Endothelial cell of umbilical vein (primary cell): ENCODE measurements at regions not wholly inside any gene's neighbourhood (a gene's known extent, or its start where the extent isn't known, plus 50 kb on each side); places are given as distances from the start of the nearest gene placed in this dataset.
"Not testable (repeated sequence)": the region's sequence is repeated elsewhere in the genome, so short reads cannot be mapped to it uniquely, and the experiment has no call there.

Experiments
- BruUV-seq: library from RNA; stranded (reverse); fragments of 400-500 nt; replicated peaks from 2 replicates; lab custom pipeline; 2021; lab: Mats Ljungman, UMichigan
- CTCF ChIA-PET: fragments of 300-600, 350-600 bp; sonication (Branson Sonifier 250); formaldehyde crosslinking; loops from one replicate; lab custom pipeline; 2021; ENCODE audit warnings: antibody characterized with exemption, inconsistent platforms; lab: Charles Lee
- POLR2A ChIA-PET: fragments of 300-600, 350-600 bp; sonication (Branson Sonifier 250); formaldehyde crosslinking; loops from one replicate; lab custom pipeline; 2021; ENCODE audit warnings: antibody characterized with exemption, inconsistent platforms; lab: Charles Lee
- DNase-seq: peaks from one replicate; pipeline ENCODE4 v3.0.0-alpha.2; 2011; ENCODE audit warnings: low read depth, low spot score
- FAIRE-seq: peaks from 2 replicates; lab custom pipeline; 2011; peaks lifted over from hg19 to GRCh38; lab: Jason Lieb, UNC
- H2AFZ ChIP-seq: 2 replicates; pipeline ENCODE4 v1.6.0; 2012; ENCODE audit warnings: low read depth, low read length, control low read depth, inconsistent platforms
- H3K27ac ChIP-seq: 2 replicates; pipeline ENCODE4 v1.5.1; 2011; ENCODE audit warnings: low read depth, mild to moderate bottlenecking, control low read depth, low read length, moderate library complexity; ENCODE audit not compliant: insufficient read depth
- H3K27me3 ChIP-seq, 2 experiments: 2 replicates each; pipeline versions ENCODE4 v1.6.0 to v1.6.1; 2011; ENCODE audit warnings: low read length in 2 of 2, mixed read lengths in 1 of 2; ENCODE audit not compliant: control insufficient read depth in 2 of 2, insufficient read depth in 2 of 2
- H3K36me3 ChIP-seq, 2 experiments: 2 replicates in 1 of 2; 3 replicates in 1 of 2; pipeline ENCODE4 v1.5.1; 2011; ENCODE audit warnings: low read length in 2 of 2, mild to moderate bottlenecking in 1 of 2, moderate library complexity in 1 of 2; ENCODE audit not compliant: control insufficient read depth in 2 of 2, insufficient read depth in 2 of 2; ENCODE audit errors: extremely low read depth in 1 of 2
- H3K4me1 ChIP-seq: 3 replicates; pipeline ENCODE4 v1.5.1; 2011; ENCODE audit warnings: mild to moderate bottlenecking, low read length; ENCODE audit not compliant: control insufficient read depth, insufficient read depth; ENCODE audit errors: extremely low read depth
- H3K4me2 ChIP-seq: 2 replicates; pipeline ENCODE4 v1.6.1; 2011; ENCODE audit warnings: low read length, control low read depth, mixed read lengths; ENCODE audit not compliant: insufficient read depth
- H3K4me3 ChIP-seq, 3 experiments: fragments of 200-600 bp in 1 of 3; sonication (generic), shearing (Covaris generic) in 1 of 3; replicated peaks in 1 of 3; 2 replicates each; pipeline ENCODE4 v1.5.1; 2011 to 2016; ENCODE audit warnings: control low read depth in 3 of 3, low read length in 3 of 3, mild to moderate bottlenecking in 2 of 3, inconsistent platforms in 1 of 3, low read depth in 1 of 3, moderate library complexity in 1 of 3; ENCODE audit not compliant: insufficient read depth in 1 of 3
- H3K79me2 ChIP-seq: 2 replicates; pipeline ENCODE4 v1.6.0; 2012; ENCODE audit warnings: low read length, inconsistent platforms; ENCODE audit not compliant: control insufficient read depth, insufficient read depth
- H3K9ac ChIP-seq: replicated peaks from 2 replicates; pipeline ENCODE3; 2011; ENCODE audit warnings: low read length, control low read depth; ENCODE audit not compliant: insufficient read depth; ENCODE audit errors: extremely low read depth
- H3K9me1 ChIP-seq: replicated peaks from 3 replicates; pipeline ENCODE4 v1.6.0; 2011; ENCODE audit warnings: mild to moderate bottlenecking, low read length; ENCODE audit not compliant: control insufficient read depth, insufficient read depth; ENCODE audit errors: extremely low read depth
- H3K9me3 ChIP-seq: replicated peaks from 2 replicates; pipeline ENCODE4 v1.5.1; 2012; ENCODE audit warnings: low read length, inconsistent platforms; ENCODE audit not compliant: control insufficient read depth, insufficient read depth
- H4K20me1 ChIP-seq: replicated peaks from 2 replicates; pipeline ENCODE3; 2011; ENCODE audit warnings: mild to moderate bottlenecking, low read length; ENCODE audit not compliant: control insufficient read depth, insufficient read depth; ENCODE audit errors: extremely low read depth
- dilution Hi-C: fragments of 300-500 bp; cut with MboI; formaldehyde crosslinking; loops from one replicate; pipeline ENCODE4 v1.15.0; 2019; ENCODE audit warnings: low sequenced_read_pairs; ENCODE audit not compliant: extremely low pct_ligation_motif_present
- intact Hi-C: fragments of 100-400 bp; cut with micrococcal nuclease; formaldehyde crosslinking; loops from one replicate; pipeline ENCODE4 v1.10.0; 2022

- peak; percentile 1 for DNase-seq
- dilution Hi-C loops, FAIRE-seq, H3K4me3 ChIP-seq, H3K4me2 ChIP-seq, H2AFZ ChIP-seq, intact Hi-C loops, BruUV-seq, POLR2A ChIA-PET, H3K27me3 ChIP-seq, H3K79me2 ChIP-seq, H3K9me3 ChIP-seq, H3K27ac ChIP-seq, H3K9me1 ChIP-seq, H4K20me1 ChIP-seq, H3K36me3 ChIP-seq, H3K4me1 ChIP-seq, H3K9ac ChIP-seq, CTCF ChIA-PET: not testable (repeated sequence)
Measured at GRCh38 chr1:145475369-145475915, 50.0 kb upstream of the NBPF20 start.
